Transverse colon (tissue), 4 donors: ENCODE measurements at regions not wholly inside any gene's neighbourhood (a gene's known extent, or its start where the extent isn't known, plus 50 kb on each side); places are given as distances from the start of the nearest gene placed in this dataset.

ENCODE experiments used
- EP300 ChIP-seq: sonication (generic); formaldehyde crosslinking; IDR thresholded peaks from one replicate; pipeline ENCODE4 v1.6.1; 2017; ENCODE audit warnings: antibody characterized with exemption, low read depth
- POLR2A ChIP-seq: fragments of 450-650 bp; IDR thresholded peaks from one replicate; pipeline ENCODE4 v1.6.1; 2016; ENCODE audit warnings: antibody characterized with exemption, mild to moderate bottlenecking, moderate library complexity
- POLR2AphosphoS5 ChIP-seq, 3 donors: sonication (generic); formaldehyde crosslinking; IDR thresholded peaks; one replicate each; pipeline ENCODE4 v1.6.1; 2016; ENCODE audit warnings: antibody characterized with exemption in 3 of 3
- TF ChIP-seq, protein P1 (sequence below), 5 experiments: fragments of 200-600 bp in 3 of 5; fragments of 450-650 bp in 2 of 5; sonication (generic) in 3 of 5; IDR thresholded peaks; 1 replicate in 2 of 5; 2 replicates in 3 of 5; pipeline ENCODE4 v1.5.1; 2016 to 2017; ENCODE audit warnings: antibody characterized with exemption in 5 of 5, inconsistent platforms in 3 of 5, mild to moderate bottlenecking in 2 of 5, moderate library complexity in 1 of 5

DNA sequence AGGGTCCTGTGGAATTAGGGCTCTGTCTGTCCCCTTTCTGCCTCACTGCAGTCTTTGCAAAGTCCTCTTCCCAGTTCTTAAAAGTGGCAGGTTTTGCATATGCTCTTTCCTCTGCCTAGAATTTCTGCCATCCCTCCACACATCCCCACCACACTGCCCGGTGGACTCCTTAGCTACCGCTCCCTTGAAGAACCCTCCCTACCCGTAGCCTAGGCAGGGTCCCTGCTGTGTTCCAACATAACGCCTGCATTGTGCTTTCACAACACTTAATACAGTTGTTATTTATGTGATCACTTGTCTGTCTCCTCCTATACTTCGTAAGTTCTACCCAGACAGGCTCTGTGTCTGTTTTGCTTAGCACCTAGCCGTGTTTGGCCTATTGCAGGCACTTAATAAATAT lies 142.5 kb upstream of the DMRT1 start:
- TF ChIP-seq, protein P1, sequence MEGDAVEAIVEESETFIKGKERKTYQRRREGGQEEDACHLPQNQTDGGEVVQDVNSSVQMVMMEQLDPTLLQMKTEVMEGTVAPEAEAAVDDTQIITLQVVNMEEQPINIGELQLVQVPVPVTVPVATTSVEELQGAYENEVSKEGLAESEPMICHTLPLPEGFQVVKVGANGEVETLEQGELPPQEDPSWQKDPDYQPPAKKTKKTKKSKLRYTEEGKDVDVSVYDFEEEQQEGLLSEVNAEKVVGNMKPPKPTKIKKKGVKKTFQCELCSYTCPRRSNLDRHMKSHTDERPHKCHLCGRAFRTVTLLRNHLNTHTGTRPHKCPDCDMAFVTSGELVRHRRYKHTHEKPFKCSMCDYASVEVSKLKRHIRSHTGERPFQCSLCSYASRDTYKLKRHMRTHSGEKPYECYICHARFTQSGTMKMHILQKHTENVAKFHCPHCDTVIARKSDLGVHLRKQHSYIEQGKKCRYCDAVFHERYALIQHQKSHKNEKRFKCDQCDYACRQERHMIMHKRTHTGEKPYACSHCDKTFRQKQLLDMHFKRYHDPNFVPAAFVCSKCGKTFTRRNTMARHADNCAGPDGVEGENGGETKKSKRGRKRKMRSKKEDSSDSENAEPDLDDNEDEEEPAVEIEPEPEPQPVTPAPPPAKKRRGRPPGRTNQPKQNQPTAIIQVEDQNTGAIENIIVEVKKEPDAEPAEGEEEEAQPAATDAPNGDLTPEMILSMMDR (IDR thresholded peaks at IDR 0.05), result no peak
- TF ChIP-seq POLR2A (no peak), POLR2AphosphoS5 (IDR thresholded peaks at IDR 0.05) (no peak), EP300 (no peak)
